HG03103 (cell line): ENCODE measurements at regions not wholly inside any gene's neighbourhood (a gene's known extent, or its start where the extent isn't known, plus 50 kb on each side); places are given as distances from the start of the nearest gene placed in this dataset.

Source experiments
- ATAC-seq: cut with Tn5 transposase; IDR thresholded peaks from one replicate; pipeline ENCODE4 v1.9.1; 2021; ENCODE audit warnings: low read depth; ENCODE audit not compliant: unreplicated experiment

DNA sequence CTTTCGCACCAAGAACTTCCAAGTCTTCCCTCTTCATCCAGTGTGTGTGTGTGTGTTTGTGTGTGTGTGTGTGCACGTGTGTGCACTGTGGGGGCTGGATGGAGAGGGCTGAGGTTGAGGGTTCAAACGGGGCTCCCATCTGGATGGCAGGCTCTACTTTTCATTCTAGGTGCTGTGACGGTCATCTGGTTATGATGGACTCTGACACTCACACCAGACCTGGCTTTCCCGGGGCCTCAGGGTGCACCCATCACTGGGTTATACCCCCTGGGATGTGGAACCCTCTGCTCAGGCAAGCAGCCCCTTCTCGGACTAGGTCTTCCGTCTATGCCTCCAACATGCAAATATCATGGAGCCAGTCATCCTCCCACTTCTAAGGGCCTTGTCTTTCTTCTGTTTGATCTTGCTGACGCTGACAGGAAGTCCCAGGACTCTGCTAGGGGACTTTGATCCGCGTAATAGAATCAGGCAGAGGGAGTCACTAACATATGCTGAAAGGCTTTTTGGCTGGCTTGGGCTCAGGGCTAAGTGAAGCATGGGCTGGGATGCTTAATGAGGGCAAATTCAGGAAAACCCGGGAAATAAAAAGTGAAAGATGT, 313.6 kb downstream of the CDC5L start:
- no peak for ATAC-seq

DNA sequence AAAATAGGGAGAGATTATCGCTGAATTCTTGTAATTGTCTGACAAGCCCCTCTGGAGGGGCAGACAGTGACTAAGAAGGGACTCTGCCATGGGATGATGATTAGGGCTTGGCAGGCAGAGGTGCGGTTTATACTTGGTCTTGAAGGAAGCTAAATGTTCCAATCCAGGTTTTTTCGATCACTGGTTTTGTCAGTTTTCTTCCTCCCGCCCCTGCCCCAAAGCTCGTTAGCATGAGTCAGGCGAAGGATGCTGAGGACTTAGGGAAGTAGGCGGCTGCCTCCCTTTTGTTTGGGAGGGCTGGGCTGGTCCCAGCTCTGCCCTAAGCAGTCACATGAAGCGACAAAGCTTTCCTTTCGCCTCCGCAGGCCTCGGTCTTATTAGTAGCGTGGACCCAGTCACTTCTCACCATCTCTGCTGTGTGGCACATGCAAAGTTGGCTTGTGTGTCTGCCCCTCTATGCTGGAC, 314.2 kb downstream of the CDC5L start:
- ATAC-seq, result no peak

DNA sequence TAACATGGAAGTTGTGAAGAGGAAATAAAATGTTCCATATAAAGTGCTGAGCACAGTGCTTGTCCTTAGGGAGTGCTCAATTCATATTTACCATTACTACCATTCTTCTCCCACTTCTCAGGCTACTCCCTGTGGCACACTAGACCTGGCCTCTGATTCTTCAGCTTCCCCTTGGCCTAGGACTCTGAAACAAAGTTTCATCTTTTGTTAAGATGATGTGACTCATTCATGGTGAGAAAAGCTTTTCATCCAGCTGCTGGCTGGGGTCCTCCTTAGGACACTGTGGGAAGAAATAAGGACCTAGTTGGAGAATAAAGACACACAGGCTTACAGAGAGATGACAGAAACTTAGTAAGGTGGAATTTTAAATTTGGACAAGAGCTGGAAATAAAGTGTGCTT, 314.8 kb downstream of the CDC5L start:
- ATAC-seq, result no peak

DNA sequence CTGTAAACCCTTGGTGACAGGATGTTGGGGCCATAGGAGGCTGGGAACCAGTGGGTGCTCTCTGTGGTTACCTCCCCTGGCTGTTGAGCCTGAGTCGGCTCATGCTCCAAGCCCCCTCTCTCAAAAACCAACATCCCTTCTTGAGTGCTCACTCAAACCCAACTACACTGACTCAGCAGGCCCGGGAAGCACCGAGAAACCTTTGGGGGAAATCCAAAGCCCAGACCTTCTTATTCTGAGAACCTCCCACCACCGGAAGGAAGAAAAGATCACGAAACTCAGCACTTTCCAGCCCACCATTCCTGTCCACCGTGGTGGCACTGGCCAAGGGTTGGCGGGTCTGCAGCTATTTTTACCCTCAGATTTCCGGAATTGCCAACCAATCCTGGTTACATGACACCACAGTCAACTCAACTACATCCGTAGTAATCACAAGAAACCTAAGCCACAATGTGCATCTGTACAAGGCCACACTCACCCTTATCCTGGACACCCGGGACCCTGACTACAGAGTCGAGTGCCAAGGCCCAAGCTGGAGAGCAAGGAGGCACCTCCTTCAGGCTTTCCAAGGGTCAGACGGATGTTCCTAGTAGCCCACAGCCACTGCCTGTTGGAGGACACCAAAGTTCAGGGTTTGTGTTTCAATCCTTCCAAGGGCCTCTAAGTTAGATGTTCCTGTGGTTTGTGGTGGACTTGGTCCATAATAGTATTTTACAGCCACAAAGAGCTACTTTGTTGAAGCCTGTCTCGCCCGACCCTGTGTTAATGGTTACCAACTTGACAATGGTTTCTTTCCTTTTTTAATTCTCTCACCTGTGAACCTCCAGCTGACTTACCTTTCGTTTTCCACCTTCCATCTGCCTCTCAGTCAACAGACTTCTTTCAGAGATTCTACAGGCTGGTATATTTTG, 317.0 kb downstream of the CDC5L start:
- ATAC-seq, result no peak

DNA sequence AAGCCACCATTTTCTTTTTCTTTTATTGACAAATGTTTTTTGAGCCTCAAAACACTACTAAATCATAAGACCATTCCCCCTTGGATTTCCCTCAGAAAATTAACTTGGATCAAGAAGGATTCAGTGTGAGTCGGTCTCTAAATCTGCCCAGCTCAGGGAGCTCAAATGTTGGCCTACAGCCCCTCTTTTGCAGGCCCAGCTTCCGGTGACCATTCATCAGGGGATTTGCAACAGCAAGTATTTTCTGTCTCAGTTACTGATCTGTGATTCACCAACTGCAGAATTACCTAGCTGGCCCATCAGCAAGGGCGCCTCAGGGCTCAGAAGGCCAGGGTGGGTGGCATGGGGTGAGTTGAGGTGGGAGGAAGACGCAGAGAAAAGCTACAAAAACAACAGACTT, 318.1 kb downstream of the CDC5L start:
- ATAC-seq, result no peak

DNA sequence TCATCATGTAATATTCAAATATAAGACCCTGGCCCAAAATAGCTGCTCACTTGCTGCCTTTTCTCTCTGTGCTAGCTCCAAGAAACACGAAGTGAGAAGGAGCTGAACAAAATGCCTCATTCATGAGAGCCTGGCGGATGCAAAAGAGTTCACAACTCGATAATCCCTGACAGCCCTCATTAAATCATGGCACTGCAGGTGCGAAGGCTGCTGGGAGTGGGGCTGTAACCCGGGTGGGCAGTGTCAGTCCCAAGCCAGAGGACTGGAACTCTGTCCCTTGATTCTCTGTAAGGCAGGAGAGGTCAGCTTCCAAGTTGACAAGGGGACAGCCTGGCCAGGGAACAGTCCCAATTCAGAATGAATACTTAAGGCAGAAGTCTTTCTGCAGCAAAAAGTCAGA, 318.5 kb downstream of the CDC5L start:
- no peak for ATAC-seq

DNA sequence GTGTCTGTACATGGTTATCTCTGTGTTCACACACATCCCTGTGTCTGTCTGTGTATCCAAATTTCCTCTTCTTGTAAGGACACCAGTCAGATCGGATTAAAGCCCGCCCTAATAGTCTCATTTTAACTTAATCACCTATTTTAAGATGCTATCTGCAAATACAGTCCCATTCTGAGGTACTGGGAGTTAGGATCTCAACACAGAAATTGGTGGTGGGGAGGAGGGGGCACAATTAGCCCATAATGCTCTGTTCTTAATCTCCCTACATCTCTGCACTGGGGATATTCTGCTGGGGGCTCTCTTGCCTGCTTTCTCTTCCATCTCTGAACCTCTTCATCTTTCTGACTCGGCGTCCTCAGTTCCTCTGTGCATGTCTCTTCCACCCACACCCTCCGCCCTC, 320.7 kb downstream of the CDC5L start:
- no peak for ATAC-seq

DNA sequence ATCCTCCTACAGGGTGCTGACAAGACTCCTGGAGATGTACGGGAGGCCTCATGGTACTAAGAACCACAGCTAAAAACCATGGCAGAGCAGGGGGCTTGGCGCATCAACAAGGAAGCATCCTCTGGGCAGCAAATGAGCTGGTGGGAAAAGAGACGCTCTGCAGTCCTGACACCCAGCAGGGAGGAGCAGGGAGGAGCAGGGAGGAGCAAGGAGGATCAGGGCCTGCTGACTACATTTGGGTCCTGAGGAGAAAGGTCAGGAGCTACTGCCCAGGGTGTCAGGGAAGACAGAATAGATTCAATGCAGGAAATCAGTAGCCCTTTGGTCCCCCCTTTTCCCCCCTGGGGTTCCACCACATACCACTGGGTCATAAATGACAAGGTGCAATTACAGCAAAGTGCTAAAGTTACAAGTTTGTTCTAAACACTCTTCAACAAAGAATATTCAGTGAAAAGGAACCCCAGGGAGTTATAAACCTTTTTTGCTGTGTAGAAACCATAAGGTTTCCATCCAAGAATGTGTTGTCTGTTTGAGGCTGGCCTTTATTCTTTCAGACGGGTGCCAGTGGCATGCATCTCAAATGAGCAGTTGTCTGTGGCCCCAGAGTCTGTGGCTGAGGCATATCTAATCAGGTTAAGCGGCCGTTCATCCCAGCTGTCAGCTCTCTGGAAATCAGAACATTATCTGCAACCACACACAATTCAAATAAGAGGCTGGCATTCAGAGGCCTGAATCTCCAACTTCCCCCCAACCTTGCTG, 325.0 kb downstream of the CDC5L start:
- no peak for ATAC-seq

DNA sequence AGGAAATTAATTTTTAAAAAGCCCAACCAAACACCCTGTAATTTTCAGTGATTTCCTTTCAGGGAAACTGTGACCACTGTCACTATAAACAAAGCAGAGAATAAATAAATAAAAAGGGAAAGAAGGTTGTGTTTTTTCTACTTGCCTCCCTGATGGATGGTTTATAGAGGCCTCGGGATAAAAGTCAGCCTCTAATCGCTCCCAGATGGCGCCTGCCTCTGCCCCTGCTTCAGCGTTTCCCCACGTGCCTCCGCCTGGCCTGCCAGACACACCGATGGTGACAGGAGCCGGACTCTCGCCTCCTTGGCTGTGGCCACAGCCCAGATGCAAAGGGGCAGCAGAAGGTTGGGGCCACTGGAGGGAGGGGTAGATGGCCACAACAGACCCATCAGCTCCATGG, 327.7 kb downstream of the CDC5L start:
- no peak for ATAC-seq

DNA sequence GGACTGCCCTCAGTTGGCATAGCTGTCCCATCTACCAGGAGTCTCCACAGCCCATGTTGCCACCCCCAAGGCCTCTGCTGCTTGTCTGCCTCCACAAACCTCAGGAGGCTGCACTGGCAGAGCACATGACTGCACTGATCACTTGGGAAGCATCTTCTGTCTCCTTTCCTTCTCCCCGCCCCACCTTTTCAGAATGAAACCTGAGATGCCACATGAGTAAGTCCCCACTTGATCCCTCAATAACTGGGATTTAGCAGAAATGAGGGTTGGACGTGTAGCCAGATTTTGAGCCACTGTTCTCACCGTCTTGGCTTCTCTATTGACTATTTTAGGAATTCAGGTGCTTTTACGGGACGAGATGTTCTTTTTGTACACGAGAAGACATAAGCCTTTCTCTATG, 328.4 kb downstream of the CDC5L start:
- ATAC-seq, result no peak

DNA sequence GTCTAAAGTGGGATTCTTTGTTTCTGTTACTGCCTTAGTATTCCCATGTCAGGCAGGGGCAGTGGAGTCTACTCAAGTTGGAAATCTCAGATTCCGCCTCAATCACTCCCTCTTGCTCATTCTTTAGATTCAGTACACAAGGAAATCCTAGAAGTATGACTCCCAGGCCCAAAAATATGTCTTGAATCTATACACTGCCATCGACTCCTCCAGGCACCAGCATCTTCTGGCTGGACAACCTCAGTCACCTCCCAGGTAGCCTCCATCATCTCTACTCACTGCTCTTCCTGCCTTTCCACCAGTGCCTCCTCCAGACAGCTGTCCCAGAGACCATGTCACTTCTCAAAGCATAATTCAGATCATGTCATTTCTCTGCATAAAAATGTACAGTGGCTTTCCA, 329.9 kb downstream of the CDC5L start:
- ATAC-seq, result no peak

DNA sequence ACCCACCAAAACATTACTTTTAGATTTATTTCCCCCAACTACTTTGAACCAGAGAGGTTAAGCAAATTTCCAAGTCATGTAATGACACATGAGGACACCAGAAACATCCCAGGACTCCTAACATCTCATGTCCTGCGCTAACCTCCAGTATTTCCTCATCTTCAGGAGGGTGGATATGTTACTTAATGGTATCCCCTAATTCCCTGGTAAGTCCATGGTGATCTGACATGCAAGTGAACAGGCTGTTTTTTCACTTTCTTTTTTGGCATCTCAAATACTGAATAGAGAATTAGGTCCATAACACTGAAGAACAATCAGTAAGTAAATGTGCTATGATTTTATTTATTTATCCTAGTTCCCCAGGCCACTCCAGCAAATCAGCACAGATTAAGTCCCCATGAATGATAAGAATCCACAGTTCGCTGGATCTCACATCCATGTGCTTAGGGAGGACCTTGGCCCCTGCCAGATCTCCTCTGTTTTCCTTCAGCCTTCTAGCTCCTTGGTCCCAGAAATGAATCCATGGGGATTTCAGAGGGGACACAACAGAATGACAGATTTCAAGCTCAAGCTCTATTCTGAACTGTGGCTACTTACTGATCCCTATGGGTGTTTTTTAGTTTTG, 334.6 kb downstream of the CDC5L start:
- no peak for ATAC-seq

DNA sequence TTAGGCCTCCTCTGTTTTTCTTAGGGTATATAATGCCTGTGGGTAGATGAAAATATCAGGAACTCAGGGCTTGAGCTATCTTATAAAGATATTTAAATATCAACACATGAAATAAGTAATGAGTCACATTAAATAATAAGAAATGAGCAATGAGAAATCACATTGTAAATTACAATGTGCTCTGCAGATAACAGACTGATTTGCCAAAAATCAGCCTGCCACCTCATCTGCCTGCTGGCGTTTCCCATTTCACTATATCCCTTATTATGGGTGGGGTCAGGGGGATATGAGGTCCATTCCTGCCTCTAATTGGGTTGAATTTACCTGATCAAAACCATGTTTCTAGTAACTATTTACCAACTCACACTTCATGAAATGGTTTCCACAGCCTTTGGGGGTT, 335.2 kb downstream of the CDC5L start:
- no peak for ATAC-seq

DNA sequence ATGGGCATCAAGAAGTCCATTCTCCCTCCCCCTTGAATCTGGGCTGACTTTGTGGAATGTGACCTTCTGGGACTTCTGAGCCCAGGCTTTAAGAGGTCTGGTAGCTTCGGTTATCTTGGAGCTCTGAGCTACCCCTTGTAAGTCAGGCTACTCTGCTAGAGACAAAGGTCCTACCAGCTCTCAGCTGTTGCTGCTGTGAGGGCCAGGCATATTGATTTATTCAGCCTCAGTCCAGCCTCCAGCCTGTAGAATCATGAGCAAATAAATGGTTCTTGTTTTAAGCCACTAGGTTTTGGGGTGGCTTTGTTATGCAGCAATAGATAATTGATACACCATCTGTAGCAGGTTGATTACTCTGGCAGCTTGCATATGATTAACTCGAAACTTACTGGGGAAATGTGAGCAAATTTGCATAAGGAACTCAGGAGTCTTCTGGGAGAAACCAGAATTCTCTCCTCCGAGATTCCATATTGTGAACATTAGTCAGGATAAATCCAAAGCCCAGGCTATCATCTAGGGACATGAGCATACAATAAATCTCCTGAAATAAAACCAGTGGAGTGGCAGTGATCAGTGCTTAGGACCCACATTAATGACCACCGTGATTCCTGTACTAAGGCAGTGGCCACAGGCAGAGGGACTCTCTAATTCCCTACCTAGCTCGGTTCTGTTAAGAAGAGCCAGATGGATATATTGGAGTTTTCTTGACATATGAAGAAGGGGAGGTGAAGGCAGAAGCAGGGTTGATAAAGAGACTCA, 336.1 kb downstream of the CDC5L start:
- ATAC-seq, result no peak

DNA sequence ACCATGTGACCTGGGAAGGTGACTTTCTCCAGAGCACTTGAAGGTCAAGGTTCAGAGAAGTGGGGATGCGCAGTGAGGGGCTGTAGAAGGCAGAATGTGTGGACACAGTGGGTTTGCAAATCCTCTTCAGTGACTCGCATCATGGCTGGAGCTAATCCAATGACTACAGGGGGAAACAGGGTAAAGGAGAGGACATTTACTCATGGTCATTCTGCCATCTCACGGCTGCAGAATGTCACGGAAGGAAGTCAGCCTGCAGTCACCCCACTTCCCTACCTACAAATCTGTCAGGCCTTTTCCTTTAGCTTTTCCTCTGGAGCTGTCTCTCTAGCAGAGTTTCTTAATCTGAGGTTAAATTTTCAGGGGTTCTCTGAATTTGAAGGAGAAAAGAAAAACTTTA, 337.6 kb downstream of the CDC5L start:
- ATAC-seq, result no peak

DNA sequence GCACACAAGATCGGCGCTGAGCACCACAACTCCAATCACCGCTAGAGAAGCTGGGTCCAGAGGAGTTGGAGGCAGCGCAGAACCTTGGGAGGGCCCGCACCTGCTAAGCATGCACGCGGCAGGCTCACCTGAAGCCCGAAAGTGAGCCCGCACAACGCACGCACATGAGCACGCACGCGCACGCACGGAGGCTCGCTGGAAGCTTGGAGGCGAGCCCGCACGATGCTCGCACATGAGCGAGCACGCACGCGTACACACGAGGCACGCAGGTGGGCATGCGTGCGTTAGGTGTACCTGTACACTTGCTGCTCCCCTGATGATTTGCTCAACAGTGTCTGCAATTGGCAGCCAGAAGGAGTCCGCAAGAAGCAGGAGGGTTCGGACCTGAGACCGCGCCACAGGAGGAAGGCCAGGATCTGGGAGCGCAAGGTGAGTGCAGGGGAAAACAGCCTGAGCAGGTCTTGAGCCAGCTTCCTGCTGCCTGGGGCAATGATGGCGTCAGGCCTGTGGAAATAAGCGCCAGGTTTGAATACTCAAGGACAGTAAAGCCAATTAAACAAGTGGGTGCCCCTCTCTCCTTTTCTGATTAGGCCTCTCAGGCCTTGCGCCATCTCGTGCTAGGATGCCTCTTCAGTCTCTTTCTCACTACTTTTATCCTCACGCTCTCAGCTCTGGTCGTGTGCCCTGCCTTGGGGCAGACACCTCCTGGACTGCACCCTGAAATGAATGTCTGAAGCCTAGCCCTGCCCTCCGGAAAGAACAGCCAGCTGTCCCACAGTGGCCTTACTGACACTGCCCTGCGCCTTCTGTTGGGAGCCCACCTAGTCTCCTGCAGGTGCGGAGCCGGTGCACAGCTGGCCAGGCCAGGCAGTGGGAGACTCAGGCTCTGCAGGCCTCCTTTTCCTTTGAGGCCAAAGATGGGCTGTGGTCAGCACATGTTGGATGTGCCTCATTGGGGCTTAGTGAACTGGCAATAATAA, 340.4 kb downstream of the CDC5L start:
- ATAC-seq, result no peak

DNA sequence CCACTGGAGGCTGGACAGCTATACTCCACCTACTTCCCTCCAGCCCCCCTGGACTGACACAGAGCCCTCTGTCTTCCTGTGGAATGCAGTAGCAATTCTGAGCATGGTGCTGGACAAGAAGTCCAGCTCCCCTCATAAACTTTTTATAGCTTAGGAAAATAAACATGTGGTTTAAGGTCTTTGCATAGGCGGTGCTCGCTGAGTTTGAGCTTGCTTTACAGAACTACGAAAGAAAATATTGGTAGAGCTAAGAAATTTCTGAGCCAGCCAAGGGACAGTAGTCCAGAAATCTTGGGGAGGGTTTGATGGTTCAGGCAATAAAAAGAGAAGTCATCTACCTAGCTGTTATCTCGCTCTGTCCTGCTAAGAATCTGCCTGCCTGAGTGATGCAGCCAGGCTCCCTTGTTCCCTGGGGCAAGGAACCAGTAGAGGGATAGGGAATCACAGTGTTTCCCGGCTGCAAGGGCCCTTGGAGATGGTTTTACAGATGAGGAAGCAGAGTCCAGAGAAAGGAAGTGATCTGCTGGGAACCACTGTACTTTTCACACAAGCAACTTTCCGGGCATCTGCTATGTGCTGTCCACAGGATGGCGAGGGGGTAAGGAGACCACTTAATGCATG, 343.4 kb downstream of the CDC5L start:
- ATAC-seq, result no peak

DNA sequence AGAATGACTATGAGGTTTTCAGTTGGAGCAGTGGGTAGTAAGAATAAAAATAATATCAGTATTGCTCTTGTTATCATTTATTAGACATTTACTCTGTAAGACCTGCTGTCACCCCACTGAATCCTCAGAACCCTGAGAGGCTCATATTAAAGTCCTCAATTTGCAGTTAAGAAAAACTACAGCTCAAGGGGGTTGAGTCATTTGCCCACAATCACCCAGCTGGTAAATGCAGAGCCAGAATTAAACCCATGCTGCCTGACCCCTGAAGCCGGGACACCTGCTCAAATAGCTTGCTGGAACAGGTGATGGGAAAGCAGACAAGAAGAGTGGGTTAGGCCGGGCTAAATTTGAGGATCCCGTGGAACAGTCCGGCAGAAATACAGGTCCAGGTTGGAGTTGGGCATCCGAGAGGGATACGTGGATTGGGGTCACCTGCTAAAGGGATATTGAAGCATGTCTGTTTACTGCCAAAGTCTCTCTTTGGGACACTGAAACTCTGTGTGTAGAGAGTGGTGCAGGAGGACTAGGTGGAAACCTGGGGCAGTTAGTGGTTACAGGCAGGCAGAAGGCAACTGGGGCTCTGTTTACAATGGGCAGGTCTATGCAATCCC, 344.1 kb downstream of the CDC5L start:
- ATAC-seq, result no peak
